CD4-positive, alpha-beta T cell (primary cell): ENCODE measurements at regions not wholly inside any gene's neighbourhood (a gene's known extent, or its start where the extent isn't known, plus 50 kb on each side); places are given as distances from the start of the nearest gene placed in this dataset.

Source experiments
- ATAC-seq: fragments of 200-7000 bp; cut with Tn5 transposase; one replicate; pipeline ENCODE4 v1.10.0; 2022; ENCODE audit warnings: mild to moderate bottlenecking; ENCODE audit not compliant: poor library complexity
- CTCF ChIA-PET: fragments of 350-600 bp; sonication (Branson Sonifier 250); formaldehyde crosslinking; loops from one replicate; lab custom pipeline; 2021; ENCODE audit warnings: antibody characterized with exemption, inconsistent platforms; lab: Charles Lee
- POLR2A ChIA-PET: fragments of 350-600 bp; sonication (Branson Sonifier 250); formaldehyde crosslinking; loops from one replicate; lab custom pipeline; 2021; ENCODE audit warnings: antibody characterized with exemption, inconsistent platforms; lab: Charles Lee
- DNase-seq, 14 experiments: peaks; one replicate each; pipeline ENCODE4 v3.0.0-alpha.2; 2013 to 2020; ENCODE audit warnings: mixed read lengths in 2 of 14
- H3K27ac ChIP-seq, 2 donors: one replicate each; pipeline versions ENCODE4 v1.5.1 to v1.7.0; 2013; ENCODE audit warnings: low read length in 2 of 2, low read depth in 1 of 2, mild to moderate bottlenecking in 1 of 2
- H3K27me3 ChIP-seq, 2 experiments: 1 replicate in 1 of 2; 2 replicates in 1 of 2; pipeline versions ENCODE4 v1.6.1 to v1.7.0; 2013; ENCODE audit warnings: low read length in 2 of 2, control low read depth in 1 of 2, mild to moderate bottlenecking in 1 of 2, moderate library complexity in 1 of 2; ENCODE audit not compliant: insufficient read depth in 2 of 2, control insufficient read depth in 1 of 2
- H3K36me3 ChIP-seq: one replicate; pipeline ENCODE4 v1.6.1; 2013; ENCODE audit warnings: low read length, control low read depth; ENCODE audit not compliant: insufficient read depth
- H3K4me1 ChIP-seq: one replicate; pipeline ENCODE4 v1.6.1; 2013; ENCODE audit warnings: low read length, control low read depth; ENCODE audit not compliant: insufficient read depth
- H3K4me3 ChIP-seq: one replicate; pipeline ENCODE4 v1.5.1; 2013; ENCODE audit warnings: mild to moderate bottlenecking, low read length, moderate library complexity
- H3K9me3 ChIP-seq, 2 experiments: 1 replicate in 1 of 2; 2 replicates in 1 of 2; pipeline versions ENCODE4 v1.6.1 to v1.7.0; 2013; ENCODE audit warnings: low read length in 2 of 2, mild to moderate bottlenecking in 2 of 2, control low read depth in 1 of 2, moderate library complexity in 1 of 2; ENCODE audit not compliant: control insufficient read depth in 1 of 2, insufficient read depth in 1 of 2
- H3K27ac Mint-ChIP-seq: one replicate; pipeline ENCODE4 v1.8.0; 2020; ENCODE audit warnings: mixed read lengths
- H3K27me3 Mint-ChIP-seq: one replicate; pipeline ENCODE4 v1.8.0; 2021; ENCODE audit warnings: mixed read lengths
- H3K36me3 Mint-ChIP-seq: one replicate; pipeline ENCODE4 v1.8.0; 2021; ENCODE audit warnings: low read depth, mixed read lengths
- H3K4me1 Mint-ChIP-seq: one replicate; pipeline ENCODE4 v1.8.0; 2021; ENCODE audit warnings: low read depth, mixed read lengths
- H3K4me3 Mint-ChIP-seq: one replicate; pipeline ENCODE4 v1.8.0; 2020; ENCODE audit warnings: mild to moderate bottlenecking, mixed read lengths
- H3K9me3 Mint-ChIP-seq: one replicate; pipeline ENCODE4 v1.8.0; 2020; ENCODE audit warnings: mixed read lengths
- CTCF ChIP-seq: fragments of 200-600 bp; IDR thresholded peaks from one replicate; pipeline ENCODE4 v1.8.0; 2022; ENCODE audit warnings: antibody characterized with exemption, mild to moderate bottlenecking
- intact Hi-C, 2 experiments: fragments of 100-400 bp; cut with DNase I in 1 of 2; cut with micrococcal nuclease in 1 of 2; formaldehyde crosslinking; loops; one replicate each; pipeline versions ENCODE4 v1.15.1 to v1.9.0; 2023 to 2025; cut with DNase I, micrococcal nuclease

DNA sequence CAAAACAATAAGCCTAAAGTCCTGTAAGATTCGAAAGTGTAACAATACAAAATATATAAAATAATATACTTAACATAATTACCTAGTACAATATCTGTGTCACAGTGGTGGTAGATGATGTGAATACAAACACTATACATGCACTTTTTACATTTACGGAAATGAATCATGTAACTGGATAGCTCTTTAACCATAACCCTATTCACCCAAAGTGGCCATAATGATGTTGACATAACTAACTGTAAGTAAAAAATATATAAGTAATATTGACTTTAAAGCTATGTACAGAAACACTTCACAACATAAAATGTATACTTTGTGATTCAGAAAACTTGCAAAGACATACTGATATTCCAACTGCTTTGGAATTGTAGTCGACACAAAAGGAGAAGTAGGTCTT lies 616.9 kb upstream of the SLC8A1 start:
- Histone ChIP-seq H3K4me1 (no peaks in the 10 kb centered on the region), H3K4me3 (no peak overlapping the region), H3K27me3 (no peaks in the 10 kb centered on the region), H3K36me3 (no peaks in the 10 kb centered on the region), H3K27ac (no peak overlapping the region), H3K9me3 (no peaks in the 10 kb centered on the region)
- no peak for DNase-seq
- H3K27ac Mint-ChIP-seq: no peak overlapping the region
- no peak for ATAC-seq
- CTCF ChIA-PET: no interaction called here
- H3K27me3 Mint-ChIP-seq: no peaks in the 10 kb centered on the region
- H3K9me3 Mint-ChIP-seq: no peaks in the 10 kb centered on the region
- intact Hi-C loops: no loop called here
- TF ChIP-seq CTCF: no peak
- H3K4me3 Mint-ChIP-seq: no peak overlapping the region
- no peaks in the 10 kb centered on the region for H3K36me3 Mint-ChIP-seq
- POLR2A ChIA-PET: no interaction called here
- H3K4me1 Mint-ChIP-seq: no peaks in the 10 kb centered on the region

DNA sequence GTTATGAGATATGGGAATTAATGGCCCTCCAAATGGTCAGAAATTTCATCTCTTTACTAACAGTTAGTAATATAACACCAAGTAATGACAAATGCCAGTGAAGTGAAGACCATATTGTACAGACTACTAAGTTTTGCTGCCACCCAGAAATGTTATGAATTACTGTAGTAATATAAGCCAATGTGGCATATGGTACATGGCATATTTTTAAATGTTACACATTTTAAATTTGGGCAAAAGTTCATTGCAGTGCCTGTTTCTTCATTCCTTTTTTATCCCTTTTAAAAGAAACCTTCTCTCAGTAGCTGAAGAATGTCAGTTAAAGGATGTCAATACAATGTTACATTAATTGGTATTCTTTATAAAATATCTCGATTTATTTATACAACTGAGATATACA lies 626.5 kb upstream of the SLC8A1 start:
- DNase-seq (no peak), ATAC-seq (no peak)
- Mint-ChIP-seq H3K4me3 (no peak overlapping the region), H3K27ac (no peak overlapping the region), H3K4me1 (no peaks in the 10 kb centered on the region), H3K27me3 (no peaks in the 10 kb centered on the region), H3K36me3 (no peaks in the 10 kb centered on the region), H3K9me3 (no peaks in the 10 kb centered on the region)
- H3K4me3 ChIP-seq: no peak overlapping the region
- no peaks in the 10 kb centered on the region for H3K27me3 ChIP-seq
- H3K4me1 ChIP-seq: no peaks in the 10 kb centered on the region
- no peak overlapping the region for H3K27ac ChIP-seq
- POLR2A ChIA-PET: no interaction called here
- no peak for TF ChIP-seq CTCF
- intact Hi-C loops: no loop called here
- H3K36me3 ChIP-seq: no peaks in the 10 kb centered on the region
- no peaks in the 10 kb centered on the region for H3K9me3 ChIP-seq
- CTCF ChIA-PET: no interaction called here

DNA sequence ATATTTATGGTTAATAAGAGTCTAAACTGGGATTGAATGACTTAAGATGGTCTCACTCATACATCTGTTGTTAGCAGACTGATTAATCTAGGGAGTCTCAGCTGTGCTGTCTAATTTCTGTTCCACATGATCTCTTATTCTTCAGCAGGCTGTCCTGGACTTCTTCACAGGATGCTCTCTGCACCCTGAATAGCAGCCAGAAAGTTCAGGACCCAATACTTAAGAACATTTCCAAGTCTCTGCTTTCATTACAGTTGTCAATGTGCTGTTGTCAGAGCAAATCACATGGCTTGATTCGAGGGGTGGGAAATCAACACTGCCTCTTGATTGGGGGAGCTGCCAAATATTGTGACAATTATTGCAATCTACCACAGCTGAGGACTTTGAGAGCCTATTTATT lies 627.1 kb upstream of the SLC8A1 start:
- H3K27me3 ChIP-seq: no peaks in the 10 kb centered on the region
- H3K9me3 ChIP-seq: no peaks in the 10 kb centered on the region
- intact Hi-C loops: no loop called here
- no peaks in the 10 kb centered on the region for H3K4me1 Mint-ChIP-seq
- H3K27ac Mint-ChIP-seq: no peak overlapping the region
- no peaks in the 10 kb centered on the region for H3K27me3 Mint-ChIP-seq
- TF ChIP-seq CTCF: no peak
- H3K4me1 ChIP-seq: no peaks in the 10 kb centered on the region
- no peak overlapping the region for H3K4me3 Mint-ChIP-seq
- no peak overlapping the region for H3K4me3 ChIP-seq
- DNase-seq (no peak), ATAC-seq (no peak)
- H3K36me3 Mint-ChIP-seq: no peaks in the 10 kb centered on the region
- H3K9me3 Mint-ChIP-seq: peaks cover 2% of the 10 kb centered on the region
- H3K36me3 ChIP-seq: no peaks in the 10 kb centered on the region
- CTCF ChIA-PET: no interaction called here
- POLR2A ChIA-PET: no interaction called here
- no peak overlapping the region for H3K27ac ChIP-seq
